Fibroblast of the aortic adventitia (primary cell): ENCODE measurements at regions not wholly inside any gene's neighbourhood (a gene's known extent, or its start where the extent isn't known, plus 50 kb on each side); places are given as distances from the start of the nearest gene placed in this dataset.

Experiments used
- DNase-seq: peaks from one replicate; pipeline ENCODE4 v3.0.0-alpha.2; 2010; ENCODE audit warnings: low read depth
- H3K4me3 ChIP-seq: 2 replicates; pipeline ENCODE4 v1.5.1; 2011; ENCODE audit warnings: low read depth, mild to moderate bottlenecking, control low read depth, low read length, moderate library complexity
- CTCF ChIP-seq: IDR thresholded peaks from 2 replicates; pipeline ENCODE4 v1.5.1; 2011; ENCODE audit warnings: mild to moderate bottlenecking, low read length, control low read depth, inconsistent platforms; ENCODE audit not compliant: insufficient read depth

GRCh38 chr3:40872258-40872920 is 326.9 kb upstream of the CTNNB1 start:
- DNase-seq = no peak
- no peak overlapping the region for H3K4me3 ChIP-seq
- no peak for TF ChIP-seq CTCF

- TF ChIP-seq CTCF = no peak
- H3K4me3 ChIP-seq = no peak overlapping the region
- DNase-seq = no peak
Measured at GRCh38 chr3:40873476-40873875, 325.8 kb upstream of the CTNNB1 start.

GRCh38 chr3:40873934-40874699 is 325.2 kb upstream of the CTNNB1 start:
- DNase-seq = no peak
- H3K4me3 ChIP-seq = no peak overlapping the region
- TF ChIP-seq CTCF = no peak

GRCh38 chr3:40875581-40875980 is 323.7 kb upstream of the CTNNB1 start:
- DNase-seq = no peak
- H3K4me3 ChIP-seq = no peak overlapping the region
- TF ChIP-seq CTCF = no peak

GRCh38 chr3:40876009-40876408 is 323.3 kb upstream of the CTNNB1 start:
- TF ChIP-seq CTCF = no peak
- DNase-seq = no peak
- no peak overlapping the region for H3K4me3 ChIP-seq

- DNase-seq = no peak
- TF ChIP-seq CTCF = no peak
- H3K4me3 ChIP-seq = no peak overlapping the region
Measured at GRCh38 chr3:40876496-40876895, 322.8 kb upstream of the CTNNB1 start.
